PC-3 (cell line): ENCODE measurements at regions not wholly inside any gene's neighbourhood (a gene's known extent, or its start where the extent isn't known, plus 50 kb on each side); places are given as distances from the start of the nearest gene placed in this dataset.
A peak's percentile ranks its signal among the peaks of the same experiment; 100 is the strongest.

ENCODE experiments used
- ATAC-seq: fragments of 200-7000 bp; cut with Tn5 transposase; 2 replicates; pipeline ENCODE4 v1.9.1; 2020; ENCODE audit warnings: mild to moderate bottlenecking, moderate library complexity
- BruUV-seq: library from RNA; stranded (reverse); fragments of 400-500 nt; replicated peaks from 2 replicates; lab custom pipeline; 2021; lab: Mats Ljungman, UMichigan
- CTCF ChIA-PET: fragments of 300-600 bp; sonication (Branson Sonifier 250); formaldehyde crosslinking; loops from one replicate; lab custom pipeline; 2022; ENCODE audit warnings: antibody characterized with exemption; lab: Charles Lee
- POLR2A ChIA-PET: fragments of 300-600 bp; sonication (Branson Sonifier 250); formaldehyde crosslinking; loops from one replicate; lab custom pipeline; 2022; ENCODE audit warnings: antibody characterized with exemption; ENCODE audit not compliant: unreplicated experiment; lab: Charles Lee
- DNase-seq: peaks from one replicate; pipeline ENCODE4 v3.0.0-alpha.2; 2015
- H2AFZ ChIP-seq: fragments of 300-600 bp; sonication (generic); 2 replicates; pipeline ENCODE4 v1.6.0; 2016; ENCODE audit warnings: antibody characterized with exemption, low read length
- H3F3A ChIP-seq: fragments of 300-600 bp; sonication (generic); one replicate; pipeline ENCODE4 v1.6.0; 2017; ENCODE audit warnings: antibody characterized with exemption, low read length, control low read depth, mild to moderate bottlenecking; ENCODE audit not compliant: unreplicated experiment
- H3K27ac ChIP-seq: fragments of 300-600 bp; sonication (generic); 2 replicates; pipeline ENCODE4 v1.5.1; 2016; ENCODE audit warnings: mild to moderate bottlenecking, low read length
- H3K27me3 ChIP-seq: fragments of 300-600 bp; sonication (generic); 2 replicates; pipeline ENCODE4 v1.6.1; 2016; ENCODE audit warnings: low read length, mixed read lengths
- H3K36me3 ChIP-seq: fragments of 300-600 bp; sonication (generic); 2 replicates; pipeline ENCODE4 v1.6.1; 2016; ENCODE audit warnings: low read depth, mixed run types, low read length, mixed read lengths
- H3K4me1 ChIP-seq: fragments of 300-600 bp; sonication (generic); 2 replicates; pipeline ENCODE4 v1.5.1; 2016; ENCODE audit warnings: low read length; ENCODE audit not compliant: insufficient read depth
- H3K4me2 ChIP-seq: fragments of 300-600 bp; sonication (generic); 2 replicates; pipeline ENCODE4 v1.6.0; 2016; ENCODE audit warnings: low read length
- H3K4me3 ChIP-seq: fragments of 300-600 bp; sonication (generic); 2 replicates; pipeline ENCODE4 v1.5.1; 2016; ENCODE audit warnings: mild to moderate bottlenecking, low read length, mixed read lengths
- H3K79me2 ChIP-seq: fragments of 300-600 bp; sonication (generic); 2 replicates; pipeline ENCODE4 v1.6.1; 2017; ENCODE audit warnings: low read length, mixed read lengths
- H3K9ac ChIP-seq: fragments of 300-600 bp; sonication (generic); 2 replicates; pipeline ENCODE4 v1.6.0; 2016; ENCODE audit warnings: mild to moderate bottlenecking, low read length
- H3K9me2 ChIP-seq: fragments of 300-600 bp; sonication (generic); replicated peaks from 2 replicates; pipeline ENCODE4 v1.6.1; 2016; ENCODE audit warnings: mixed run types, low read length, mixed read lengths
- H3K9me3 ChIP-seq: fragments of 300-600 bp; sonication (generic); 2 replicates; pipeline ENCODE4 v1.6.1; 2016; ENCODE audit warnings: low read length, mixed read lengths
- H4K20me1 ChIP-seq: fragments of 300-600 bp; sonication (generic); 2 replicates; pipeline ENCODE4 v1.6.1; 2016; ENCODE audit warnings: low read length, mixed read lengths
- EZH2 ChIP-seq: fragments of 300-600 bp; sonication (generic); IDR thresholded peaks from one replicate; pipeline ENCODE4 v1.6.1; 2017; ENCODE audit warnings: antibody characterized with exemption, mild to moderate bottlenecking, low read length; ENCODE audit not compliant: unreplicated experiment
- EZH2phosphoT487 ChIP-seq: fragments of 300-600 bp; sonication (generic); IDR thresholded peaks from 2 replicates; pipeline ENCODE4 v1.6.1; 2018; ENCODE audit warnings: mild to moderate bottlenecking, antibody characterized with exemption, low read length, borderline replicate concordance
- intact Hi-C: fragments of 100-400 bp; cut with micrococcal nuclease; formaldehyde crosslinking; loops from 2 replicates; pipeline ENCODE4 v1.9.0; 2023
- TF ChIP-seq, protein P1 (sequence below): fragments of 300-600 bp; sonication (generic); conservative IDR thresholded peaks from 2 replicates; pipeline ENCODE4 v1.5.1; 2017; ENCODE audit warnings: antibody characterized with exemption, low read depth, mild to moderate bottlenecking, low read length

DNA sequence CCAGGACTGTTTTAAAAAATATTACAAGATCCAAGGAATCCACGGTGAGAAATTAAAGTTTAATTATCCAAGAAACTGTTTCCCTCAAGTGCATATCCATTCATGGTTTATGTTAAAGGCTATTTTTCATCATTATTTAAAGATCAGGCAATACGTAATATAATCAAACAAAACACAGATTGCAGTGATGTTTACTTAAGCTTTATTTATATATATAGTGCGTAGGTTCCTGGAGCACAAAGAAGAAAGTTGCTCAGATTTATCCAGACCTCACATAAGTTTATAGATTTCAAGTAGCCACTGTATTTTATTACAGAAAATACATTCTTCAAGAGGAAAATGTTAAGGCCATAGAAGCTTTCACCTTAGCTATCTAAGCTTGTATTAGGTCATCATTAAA, 210.0 kb upstream of the KLF14 start:
- no peak overlapping the region for H2AFZ ChIP-seq
- no peaks in the 10 kb centered on the region for H3F3A ChIP-seq
- H3K4me2 ChIP-seq: peak overlapping the region; percentile 83
- peaks cover 56% of the 10 kb centered on the region for H3K4me1 ChIP-seq
- H3K79me2 ChIP-seq: peaks cover 68% of the 10 kb centered on the region
- no peaks in the 10 kb centered on the region for H3K9me3 ChIP-seq
- H3K9ac ChIP-seq: peak overlapping the region; percentile 86
- TF ChIP-seq EZH2phosphoT487 (no peak), EZH2 (no peak)
- TF ChIP-seq, protein P1, sequence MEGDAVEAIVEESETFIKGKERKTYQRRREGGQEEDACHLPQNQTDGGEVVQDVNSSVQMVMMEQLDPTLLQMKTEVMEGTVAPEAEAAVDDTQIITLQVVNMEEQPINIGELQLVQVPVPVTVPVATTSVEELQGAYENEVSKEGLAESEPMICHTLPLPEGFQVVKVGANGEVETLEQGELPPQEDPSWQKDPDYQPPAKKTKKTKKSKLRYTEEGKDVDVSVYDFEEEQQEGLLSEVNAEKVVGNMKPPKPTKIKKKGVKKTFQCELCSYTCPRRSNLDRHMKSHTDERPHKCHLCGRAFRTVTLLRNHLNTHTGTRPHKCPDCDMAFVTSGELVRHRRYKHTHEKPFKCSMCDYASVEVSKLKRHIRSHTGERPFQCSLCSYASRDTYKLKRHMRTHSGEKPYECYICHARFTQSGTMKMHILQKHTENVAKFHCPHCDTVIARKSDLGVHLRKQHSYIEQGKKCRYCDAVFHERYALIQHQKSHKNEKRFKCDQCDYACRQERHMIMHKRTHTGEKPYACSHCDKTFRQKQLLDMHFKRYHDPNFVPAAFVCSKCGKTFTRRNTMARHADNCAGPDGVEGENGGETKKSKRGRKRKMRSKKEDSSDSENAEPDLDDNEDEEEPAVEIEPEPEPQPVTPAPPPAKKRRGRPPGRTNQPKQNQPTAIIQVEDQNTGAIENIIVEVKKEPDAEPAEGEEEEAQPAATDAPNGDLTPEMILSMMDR: no peak
- DNase-seq (peak; percentile 26), ATAC-seq (peak; percentile 11)
- no peaks in the 10 kb centered on the region for H3K9me2 ChIP-seq
- H3K27me3 ChIP-seq: no peaks in the 10 kb centered on the region
- no TSS peak for BruUV-seq
- peak overlapping the region; percentile 87 for H3K27ac ChIP-seq
- peak overlapping the region; percentile 80 for H3K4me3 ChIP-seq
- H3K36me3 ChIP-seq: no peaks in the 10 kb centered on the region; the same call in 1 of the 2 replicates
- no peaks in the 10 kb centered on the region for H4K20me1 ChIP-seq
- ChIA-PET POLR2A (interaction anchor here (0.6 kb wide), 2 partner anchors 16 to 51 kb away, joined by 5 to 18 read pairs; no protein-coding TSS in a partner anchor), CTCF (no interaction called here)
- intact Hi-C loops: no loop called here

DNA sequence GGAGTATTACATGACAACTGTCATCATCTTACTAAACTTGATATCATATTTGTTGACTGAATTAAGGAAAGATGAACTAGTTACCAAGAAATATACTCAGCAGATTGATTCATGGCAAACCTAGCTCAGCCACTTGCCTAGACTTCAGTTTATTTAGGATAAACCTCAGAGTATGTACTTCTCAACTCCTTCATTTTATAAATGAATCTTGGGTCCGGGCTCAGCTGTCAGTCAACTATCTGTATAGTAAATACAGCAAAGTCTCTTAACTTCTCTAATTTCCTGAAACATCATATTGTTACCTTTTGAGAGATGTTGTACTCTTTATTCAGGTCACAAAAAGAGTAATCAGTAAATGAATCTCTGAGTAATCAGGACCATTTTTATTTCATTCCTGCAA, 211.0 kb upstream of the KLF14 start:
- Histone ChIP-seq H3K9me2 (no peaks in the 10 kb centered on the region), H3K4me3 (no peak overlapping the region), H3K79me2 (peaks cover 58% of the 10 kb centered on the region), H2AFZ (no peak overlapping the region), H3K4me2 (no peak overlapping the region), H3K9ac (peak overlapping the region; percentile 86; the same call in 1 of the 2 replicates), H3F3A (no peaks in the 10 kb centered on the region), H4K20me1 (no peaks in the 10 kb centered on the region), H3K4me1 (peaks cover 48% of the 10 kb centered on the region), H3K9me3 (no peaks in the 10 kb centered on the region), H3K27ac (peak overlapping the region; percentile 87), H3K27me3 (no peaks in the 10 kb centered on the region), H3K36me3 (no peaks in the 10 kb centered on the region; the same call in 1 of the 2 replicates)
- intact Hi-C loops: no loop called here
- TF ChIP-seq EZH2 (no peak), EZH2phosphoT487 (no peak)
- TF ChIP-seq, protein P1: no peak
- BruUV-seq: no TSS peak
- ChIA-PET POLR2A (no interaction called here), CTCF (no interaction called here)
- no peak for DNase-seq
- ATAC-seq: no peak

DNA sequence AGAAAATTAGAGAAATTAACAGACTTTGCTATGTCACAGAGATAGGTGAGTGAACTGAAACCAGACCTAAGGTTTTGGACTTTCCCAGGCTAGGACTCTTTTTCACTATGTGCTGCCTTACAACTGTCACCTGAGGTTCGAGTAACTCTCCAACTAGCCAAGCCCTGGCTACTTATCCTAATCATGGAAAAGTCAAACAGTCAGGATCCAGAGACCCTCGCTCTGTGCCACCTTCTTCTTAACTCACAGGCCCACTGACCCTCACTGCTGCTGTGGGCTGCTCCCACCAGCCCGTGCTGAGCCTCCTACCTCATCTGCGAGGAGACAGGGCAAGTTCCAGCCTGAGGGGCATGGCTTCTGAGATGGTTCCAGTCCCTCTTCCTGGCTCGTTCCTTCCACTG, 211.4 kb upstream of the KLF14 start:
- TF ChIP-seq, protein P1: no peak
- no peak for TF ChIP-seq EZH2phosphoT487
- TF ChIP-seq EZH2: no peak
- Histone ChIP-seq H3K36me3 (no peaks in the 10 kb centered on the region; the same call in 1 of the 2 replicates), H3K4me1 (peaks cover 48% of the 10 kb centered on the region), H3K9me3 (no peaks in the 10 kb centered on the region), H3K9me2 (no peaks in the 10 kb centered on the region), H3K4me2 (no peak overlapping the region), H3K27me3 (no peaks in the 10 kb centered on the region), H3F3A (no peaks in the 10 kb centered on the region), H3K4me3 (no peak overlapping the region), H3K79me2 (peaks cover 54% of the 10 kb centered on the region), H3K27ac (peak overlapping the region; percentile 87), H2AFZ (no peak overlapping the region), H4K20me1 (no peaks in the 10 kb centered on the region), H3K9ac (no peak overlapping the region)
- no peak for DNase-seq
- BruUV-seq: no TSS peak
- ATAC-seq: no peak
- ChIA-PET CTCF (no interaction called here), POLR2A (no interaction called here)
- intact Hi-C loops: no loop called here
